ENCODE measurements at regions not wholly inside any gene's neighbourhood (a gene's known extent, or its start where the extent isn't known, plus 50 kb on each side); places are given as distances from the start of the nearest gene placed in this dataset.

GRCh38 chr2:185069107-185069506 is 470.8 kb downstream of the ZNF804A start:
- no peak overlapping the region for H3K27ac ChIP-seq (ENCODE audit: low read depth in 1 of 2, low read length in 1 of 2)
- no peak for DNase-seq (ENCODE audit: low read depth in 6 of 9, low spot score in 9 of 9)
- no peaks in the 10 kb centered on the region for H3K36me3 ChIP-seq (ENCODE audit: control insufficient read depth in 2 of 2, insufficient read depth in 2 of 2, low read length in 1 of 2)
- no peaks in the 10 kb centered on the region for H3K4me1 ChIP-seq (ENCODE audit: control insufficient read depth in 2 of 2, insufficient read depth in 2 of 2, low read length in 2 of 2)
- 84% methylated on average over 2 of the region's 2 CpGs for WGBS
- H3K27me3 ChIP-seq (ENCODE audit: control insufficient read depth in 2 of 2, insufficient read depth in 1 of 2, low read length in 1 of 2), result no peaks in the 10 kb centered on the region
- H3K9me3 ChIP-seq (ENCODE audit: control insufficient read depth in 2 of 2, insufficient read depth in 1 of 2, low read length in 1 of 2), result no peaks in the 10 kb centered on the region
- no peak overlapping the region for H3K4me3 ChIP-seq (ENCODE audit: low read length in 2 of 2)

- Histone ChIP-seq H3K4me3 (ENCODE audit: low read length in 2 of 2) (no peak overlapping the region), H3K36me3 (ENCODE audit: control insufficient read depth in 2 of 2, insufficient read depth in 2 of 2, low read length in 1 of 2) (no peaks in the 10 kb centered on the region), H3K4me1 (ENCODE audit: control insufficient read depth in 2 of 2, insufficient read depth in 2 of 2, low read length in 2 of 2) (no peaks in the 10 kb centered on the region), H3K27me3 (ENCODE audit: control insufficient read depth in 2 of 2, insufficient read depth in 1 of 2, low read length in 1 of 2) (no peaks in the 10 kb centered on the region), H3K27ac (ENCODE audit: low read depth in 1 of 2, low read length in 1 of 2) (no peak overlapping the region), H3K9me3 (ENCODE audit: control insufficient read depth in 2 of 2, insufficient read depth in 1 of 2, low read length in 1 of 2) (no peaks in the 10 kb centered on the region)
- no peak for DNase-seq (ENCODE audit: low read depth in 6 of 9, low spot score in 9 of 9)
Observed at GRCh38 chr2:185074156-185074555, 475.8 kb downstream of the ZNF804A start.

GRCh38 chr2:185082749-185083148 is 484.4 kb downstream of the ZNF804A start:
- H3K9me3 ChIP-seq (ENCODE audit: control insufficient read depth in 2 of 2, insufficient read depth in 1 of 2, low read length in 1 of 2), result peaks cover 0 to 3% of the 10 kb centered on the region in 2 donors
- DNase-seq (ENCODE audit: low read depth in 6 of 9, low spot score in 9 of 9), result no peak
- 95% methylated on average over 3 of the region's 3 CpGs for WGBS
- H3K4me1 ChIP-seq (ENCODE audit: control insufficient read depth in 2 of 2, insufficient read depth in 2 of 2, low read length in 2 of 2), result no peaks in the 10 kb centered on the region
- no peak overlapping the region for H3K4me3 ChIP-seq (ENCODE audit: low read length in 2 of 2)
- H3K36me3 ChIP-seq (ENCODE audit: control insufficient read depth in 2 of 2, insufficient read depth in 2 of 2, low read length in 1 of 2), result no peaks in the 10 kb centered on the region
- no peaks in the 10 kb centered on the region for H3K27me3 ChIP-seq (ENCODE audit: control insufficient read depth in 2 of 2, insufficient read depth in 1 of 2, low read length in 1 of 2)
- H3K27ac ChIP-seq (ENCODE audit: low read depth in 1 of 2, low read length in 1 of 2), result no peak overlapping the region

GRCh38 chr2:185108588-185108987 is 510.3 kb downstream of the ZNF804A start:
- DNase-seq (ENCODE audit: low read depth in 6 of 9, low spot score in 9 of 9), result no peak
- H3K27ac ChIP-seq (ENCODE audit: low read depth in 1 of 2, low read length in 1 of 2), result no peak overlapping the region
- 77% methylated on average over 2 of the region's 2 CpGs for WGBS

GRCh38 chr2:185127412-185127811 is 529.1 kb downstream of the ZNF804A start:
- Histone ChIP-seq H3K27me3 (ENCODE audit: control insufficient read depth in 2 of 2, insufficient read depth in 1 of 2, low read length in 1 of 2) (no peaks in the 10 kb centered on the region), H3K4me1 (ENCODE audit: control insufficient read depth in 2 of 2, insufficient read depth in 2 of 2, low read length in 2 of 2) (no peaks in the 10 kb centered on the region), H3K4me3 (ENCODE audit: low read length in 2 of 2) (no peak overlapping the region), H3K9me3 (ENCODE audit: control insufficient read depth in 2 of 2, insufficient read depth in 1 of 2, low read length in 1 of 2) (peaks cover 0 to 4% of the 10 kb centered on the region in 2 donors), H3K27ac (ENCODE audit: low read depth in 1 of 2, low read length in 1 of 2) (no peak overlapping the region), H3K36me3 (ENCODE audit: control insufficient read depth in 2 of 2, insufficient read depth in 2 of 2, low read length in 1 of 2) (no peaks in the 10 kb centered on the region)
- WGBS, result 98% methylated on average over 1 of the region's 1 CpG
- DNase-seq (ENCODE audit: low read depth in 6 of 9, low spot score in 9 of 9), result no peak

More at GRCh38 chr2:185108588-185108987, 510.3 kb downstream of the ZNF804A start:
- H3K36me3 ChIP-seq (ENCODE audit: control insufficient read depth in 2 of 2, insufficient read depth in 2 of 2, low read length in 1 of 2), result no peaks in the 10 kb centered on the region
- no peaks in the 10 kb centered on the region for H3K4me1 ChIP-seq (ENCODE audit: control insufficient read depth in 2 of 2, insufficient read depth in 2 of 2, low read length in 2 of 2)
- no peak overlapping the region for H3K4me3 ChIP-seq (ENCODE audit: low read length in 2 of 2)
- H3K9me3 ChIP-seq (ENCODE audit: control insufficient read depth in 2 of 2, insufficient read depth in 1 of 2, low read length in 1 of 2), result peaks cover 0 to 4% of the 10 kb centered on the region in 2 donors
- H3K27me3 ChIP-seq (ENCODE audit: control insufficient read depth in 2 of 2, insufficient read depth in 1 of 2, low read length in 1 of 2), result no peaks in the 10 kb centered on the region

- peaks cover 0 to 11% of the 10 kb centered on the region in 2 donors for H3K9me3 ChIP-seq (ENCODE audit: control insufficient read depth in 2 of 2, insufficient read depth in 1 of 2, low read length in 1 of 2)
- no peak overlapping the region for H3K4me3 ChIP-seq (ENCODE audit: low read length in 2 of 2)
- DNase-seq (ENCODE audit: low read depth in 6 of 9, low spot score in 9 of 9), result no peak
- no peak overlapping the region for H3K27ac ChIP-seq (ENCODE audit: low read depth in 1 of 2, low read length in 1 of 2)
- H3K36me3 ChIP-seq (ENCODE audit: control insufficient read depth in 2 of 2, insufficient read depth in 2 of 2, low read length in 1 of 2), result no peaks in the 10 kb centered on the region
- no peaks in the 10 kb centered on the region for H3K27me3 ChIP-seq (ENCODE audit: control insufficient read depth in 2 of 2, insufficient read depth in 1 of 2, low read length in 1 of 2)
- H3K4me1 ChIP-seq (ENCODE audit: control insufficient read depth in 2 of 2, insufficient read depth in 2 of 2, low read length in 2 of 2), result no peaks in the 10 kb centered on the region
Observed at GRCh38 chr2:185128346-185128745, 530.0 kb downstream of the ZNF804A start.

- peaks cover 0 to 13% of the 10 kb centered on the region in 2 donors for H3K9me3 ChIP-seq (ENCODE audit: control insufficient read depth in 2 of 2, insufficient read depth in 1 of 2, low read length in 1 of 2)
- DNase-seq (ENCODE audit: low read depth in 6 of 9, low spot score in 9 of 9), result no peak
- H3K4me1 ChIP-seq (ENCODE audit: control insufficient read depth in 2 of 2, insufficient read depth in 2 of 2, low read length in 2 of 2), result no peaks in the 10 kb centered on the region
- no peaks in the 10 kb centered on the region for H3K27me3 ChIP-seq (ENCODE audit: control insufficient read depth in 2 of 2, insufficient read depth in 1 of 2, low read length in 1 of 2)
- H3K36me3 ChIP-seq (ENCODE audit: control insufficient read depth in 2 of 2, insufficient read depth in 2 of 2, low read length in 1 of 2), result no peaks in the 10 kb centered on the region
- no peak overlapping the region for H3K27ac ChIP-seq (ENCODE audit: low read depth in 1 of 2, low read length in 1 of 2)
- 86% methylated on average over 2 of the region's 2 CpGs for WGBS
- H3K4me3 ChIP-seq (ENCODE audit: low read length in 2 of 2), result no peak overlapping the region
Observed at GRCh38 chr2:185128996-185129395, 530.7 kb downstream of the ZNF804A start.

GRCh38 chr2:185130685-185131084 is 532.4 kb downstream of the ZNF804A start:
- no peaks in the 10 kb centered on the region for H3K27me3 ChIP-seq (ENCODE audit: control insufficient read depth in 2 of 2, insufficient read depth in 1 of 2, low read length in 1 of 2)
- H3K4me3 ChIP-seq (ENCODE audit: low read length in 2 of 2), result no peak overlapping the region
- H3K4me1 ChIP-seq (ENCODE audit: control insufficient read depth in 2 of 2, insufficient read depth in 2 of 2, low read length in 2 of 2), result no peaks in the 10 kb centered on the region
- no peak overlapping the region for H3K27ac ChIP-seq (ENCODE audit: low read depth in 1 of 2, low read length in 1 of 2)
- WGBS, result 84% methylated on average over 4 of the region's 4 CpGs
- no peak for DNase-seq (ENCODE audit: low read depth in 6 of 9, low spot score in 9 of 9)
- H3K36me3 ChIP-seq (ENCODE audit: control insufficient read depth in 2 of 2, insufficient read depth in 2 of 2, low read length in 1 of 2), result no peaks in the 10 kb centered on the region
- peaks cover 0 to 13% of the 10 kb centered on the region in 2 donors for H3K9me3 ChIP-seq (ENCODE audit: control insufficient read depth in 2 of 2, insufficient read depth in 1 of 2, low read length in 1 of 2)

GRCh38 chr2:185132501-185133041 is 534.2 kb downstream of the ZNF804A start:
- Histone ChIP-seq H3K27me3 (ENCODE audit: control insufficient read depth in 2 of 2, insufficient read depth in 1 of 2, low read length in 1 of 2) (no peaks in the 10 kb centered on the region), H3K9me3 (ENCODE audit: control insufficient read depth in 2 of 2, insufficient read depth in 1 of 2, low read length in 1 of 2) (peaks cover 0 to 16% of the 10 kb centered on the region in 2 donors), H3K36me3 (ENCODE audit: control insufficient read depth in 2 of 2, insufficient read depth in 2 of 2, low read length in 1 of 2) (no peaks in the 10 kb centered on the region), H3K4me1 (ENCODE audit: control insufficient read depth in 2 of 2, insufficient read depth in 2 of 2, low read length in 2 of 2) (no peaks in the 10 kb centered on the region), H3K4me3 (ENCODE audit: low read length in 2 of 2) (no peak overlapping the region), H3K27ac (ENCODE audit: low read depth in 1 of 2, low read length in 1 of 2) (no peak overlapping the region)
- 96% methylated on average over 39 of the region's 39 CpGs for WGBS
- DNase-seq (ENCODE audit: low read depth in 6 of 9, low spot score in 9 of 9), result no peak

GRCh38 chr2:185137700-185138099 is 539.4 kb downstream of the ZNF804A start:
- Histone ChIP-seq H3K4me3 (ENCODE audit: low read length in 2 of 2) (no peak overlapping the region), H3K36me3 (ENCODE audit: control insufficient read depth in 2 of 2, insufficient read depth in 2 of 2, low read length in 1 of 2) (no peaks in the 10 kb centered on the region), H3K27ac (ENCODE audit: low read depth in 1 of 2, low read length in 1 of 2) (no peak overlapping the region), H3K27me3 (ENCODE audit: control insufficient read depth in 2 of 2, insufficient read depth in 1 of 2, low read length in 1 of 2) (no peaks in the 10 kb centered on the region), H3K4me1 (ENCODE audit: control insufficient read depth in 2 of 2, insufficient read depth in 2 of 2, low read length in 2 of 2) (no peaks in the 10 kb centered on the region), H3K9me3 (ENCODE audit: control insufficient read depth in 2 of 2, insufficient read depth in 1 of 2, low read length in 1 of 2) (peaks cover 0 to 15% of the 10 kb centered on the region in 2 donors)
- no peak for DNase-seq (ENCODE audit: low read depth in 6 of 9, low spot score in 9 of 9)
